WERI-Rb-1 (cell line): ENCODE measurements at regions not wholly inside any gene's neighbourhood (a gene's known extent, or its start where the extent isn't known, plus 50 kb on each side); places are given as distances from the start of the nearest gene placed in this dataset.
"Not testable (repeated sequence)": the region's sequence is repeated elsewhere in the genome, so short reads cannot be mapped to it uniquely, and the experiment has no call there.

Source experiments
- DNase-seq: peaks from one replicate; pipeline ENCODE4 v3.0.0-alpha.2; 2020
- H3K27ac ChIP-seq: fragments of 250-450 bp; sonication (Bioruptor Pico); 2 replicates; pipeline ENCODE4 v1.5.1; 2020; ENCODE audit warnings: mild to moderate bottlenecking, moderate library complexity
- H3K27me3 ChIP-seq: fragments of 250-450 bp; sonication (Bioruptor Pico); 2 replicates; pipeline ENCODE4 v1.5.1; 2021; ENCODE audit warnings: mild to moderate bottlenecking, low read depth, moderate library complexity; ENCODE audit not compliant: insufficient read depth, severe bottlenecking
- H3K36me3 ChIP-seq: fragments of 250-450 bp; sonication (Bioruptor Pico); 2 replicates; pipeline ENCODE4 v1.5.1; 2020; ENCODE audit warnings: mild to moderate bottlenecking, moderate library complexity
- H3K4me3 ChIP-seq: 2 replicates; pipeline ENCODE4 v1.5.1; 2011; ENCODE audit warnings: low read depth, mild to moderate bottlenecking, control low read depth, low read length
- H3K9me3 ChIP-seq: fragments of 250-450 bp; sonication (Bioruptor Pico); 2 replicates; pipeline ENCODE4 v1.5.1; 2021; ENCODE audit warnings: mild to moderate bottlenecking, moderate library complexity; ENCODE audit not compliant: severe bottlenecking
- TF ChIP-seq, protein P1 (sequence below): IDR thresholded peaks from 2 replicates; pipeline ENCODE4 v1.5.1; 2011; ENCODE audit warnings: low read depth, mild to moderate bottlenecking, control low read depth, inconsistent platforms, low read length

DNA sequence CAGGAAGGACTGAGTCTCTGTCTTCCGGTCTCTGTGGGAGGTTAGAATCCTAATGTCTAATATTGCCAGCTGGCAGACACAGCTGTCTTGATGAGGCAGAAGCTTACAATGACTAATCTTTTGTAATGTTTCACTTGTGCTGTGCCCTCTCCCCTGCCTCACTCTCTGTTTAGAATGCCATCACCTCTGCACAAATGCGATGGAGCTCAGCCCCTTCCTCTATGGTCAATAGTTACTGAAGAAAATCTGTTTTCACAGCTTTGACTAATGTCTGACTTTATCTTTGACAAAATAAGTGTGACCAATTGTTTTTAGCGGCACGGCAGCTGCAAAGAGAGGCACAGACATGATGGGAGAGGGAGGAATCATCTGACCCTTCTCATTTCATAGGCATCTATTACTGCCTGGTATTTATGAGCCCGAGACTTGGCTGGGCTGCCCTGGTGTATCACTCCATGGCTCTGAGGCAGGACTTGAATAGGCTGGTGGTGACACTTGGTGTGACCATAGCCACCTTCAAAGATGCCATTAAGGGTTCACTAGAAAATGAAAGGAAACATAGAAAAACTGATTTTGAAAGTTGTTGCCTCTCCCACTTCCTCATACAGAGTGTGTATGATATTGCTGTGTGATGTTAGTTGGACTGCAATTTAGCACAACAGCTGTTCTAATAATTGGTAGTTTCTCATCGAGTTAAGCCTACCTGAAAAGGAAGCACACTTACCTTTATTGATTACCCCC, 163.2 kb upstream of the NBPF11 start:
- H3K9me3 ChIP-seq, result peaks cover 11% of the 10 kb centered on the region
- TF ChIP-seq, protein P1, sequence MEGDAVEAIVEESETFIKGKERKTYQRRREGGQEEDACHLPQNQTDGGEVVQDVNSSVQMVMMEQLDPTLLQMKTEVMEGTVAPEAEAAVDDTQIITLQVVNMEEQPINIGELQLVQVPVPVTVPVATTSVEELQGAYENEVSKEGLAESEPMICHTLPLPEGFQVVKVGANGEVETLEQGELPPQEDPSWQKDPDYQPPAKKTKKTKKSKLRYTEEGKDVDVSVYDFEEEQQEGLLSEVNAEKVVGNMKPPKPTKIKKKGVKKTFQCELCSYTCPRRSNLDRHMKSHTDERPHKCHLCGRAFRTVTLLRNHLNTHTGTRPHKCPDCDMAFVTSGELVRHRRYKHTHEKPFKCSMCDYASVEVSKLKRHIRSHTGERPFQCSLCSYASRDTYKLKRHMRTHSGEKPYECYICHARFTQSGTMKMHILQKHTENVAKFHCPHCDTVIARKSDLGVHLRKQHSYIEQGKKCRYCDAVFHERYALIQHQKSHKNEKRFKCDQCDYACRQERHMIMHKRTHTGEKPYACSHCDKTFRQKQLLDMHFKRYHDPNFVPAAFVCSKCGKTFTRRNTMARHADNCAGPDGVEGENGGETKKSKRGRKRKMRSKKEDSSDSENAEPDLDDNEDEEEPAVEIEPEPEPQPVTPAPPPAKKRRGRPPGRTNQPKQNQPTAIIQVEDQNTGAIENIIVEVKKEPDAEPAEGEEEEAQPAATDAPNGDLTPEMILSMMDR, result no peak
- no peak for DNase-seq
- H3K36me3 ChIP-seq, result no peaks in the 10 kb centered on the region
- no peak overlapping the region for H3K4me3 ChIP-seq
- no peaks in the 10 kb centered on the region for H3K27me3 ChIP-seq
- no peak overlapping the region for H3K27ac ChIP-seq

DNA sequence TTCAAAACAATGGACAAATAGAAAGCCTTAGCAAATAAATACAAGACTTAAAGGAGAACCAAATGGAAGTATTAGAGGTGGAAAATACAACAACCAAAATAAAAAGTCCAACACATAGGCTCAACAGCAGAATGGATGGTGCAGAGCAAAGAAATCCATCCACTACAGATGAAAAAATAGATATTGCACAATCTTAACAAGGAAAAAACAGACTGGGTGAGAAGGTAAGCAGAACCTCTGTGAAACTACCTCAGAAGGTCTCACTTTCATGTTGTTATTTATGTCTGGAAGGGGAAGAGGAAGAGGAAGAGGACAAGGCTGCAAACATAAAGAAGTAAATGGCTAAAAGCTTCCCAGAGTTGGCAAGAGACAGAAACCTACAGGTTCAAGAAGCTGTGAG, 158.7 kb upstream of the NBPF11 start:
- no peak overlapping the region for H3K4me3 ChIP-seq
- H3K27me3 ChIP-seq, result peaks cover 5% of the 10 kb centered on the region
- H3K36me3 ChIP-seq, result no peaks in the 10 kb centered on the region
- TF ChIP-seq, protein P1, result no peak
- H3K27ac ChIP-seq, result no peak overlapping the region
- peaks cover 22% of the 10 kb centered on the region for H3K9me3 ChIP-seq
- no peak for DNase-seq

DNA sequence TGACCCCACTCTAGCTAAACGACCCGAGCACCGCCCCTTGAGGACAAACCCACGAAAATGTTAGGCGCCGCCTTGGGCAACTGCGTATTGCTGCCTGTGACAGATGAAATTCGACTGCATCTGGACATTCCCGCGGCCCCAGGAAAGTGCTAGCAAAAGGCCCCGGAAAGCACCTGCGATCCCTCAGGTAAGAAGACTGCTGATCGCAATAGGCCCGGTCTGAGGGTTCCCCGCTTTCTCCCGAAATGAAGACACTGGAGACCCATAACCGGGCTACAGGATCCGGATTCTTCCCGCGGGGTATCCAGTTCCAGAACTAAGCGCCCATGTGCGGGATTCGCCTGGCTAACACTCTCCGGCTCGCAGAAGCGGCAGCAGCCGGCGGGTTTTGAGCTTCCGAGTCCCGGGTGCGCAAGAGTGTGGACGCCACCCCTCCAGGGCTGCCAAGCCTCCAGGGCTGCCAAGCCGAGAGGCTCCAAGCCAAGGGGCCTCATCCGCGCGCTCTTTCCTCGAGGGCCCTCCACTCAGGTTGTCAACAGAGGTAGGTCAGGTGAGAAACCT, 157.9 kb upstream of the NBPF11 start:
- no peak overlapping the region for H3K4me3 ChIP-seq
- H3K27ac ChIP-seq, result no peak overlapping the region
- no peaks in the 10 kb centered on the region for H3K36me3 ChIP-seq
- TF ChIP-seq, protein P1, result no peak
- H3K27me3 ChIP-seq, result peaks cover 5% of the 10 kb centered on the region
- no peak for DNase-seq
- H3K9me3 ChIP-seq, result peaks cover 22% of the 10 kb centered on the region

DNA sequence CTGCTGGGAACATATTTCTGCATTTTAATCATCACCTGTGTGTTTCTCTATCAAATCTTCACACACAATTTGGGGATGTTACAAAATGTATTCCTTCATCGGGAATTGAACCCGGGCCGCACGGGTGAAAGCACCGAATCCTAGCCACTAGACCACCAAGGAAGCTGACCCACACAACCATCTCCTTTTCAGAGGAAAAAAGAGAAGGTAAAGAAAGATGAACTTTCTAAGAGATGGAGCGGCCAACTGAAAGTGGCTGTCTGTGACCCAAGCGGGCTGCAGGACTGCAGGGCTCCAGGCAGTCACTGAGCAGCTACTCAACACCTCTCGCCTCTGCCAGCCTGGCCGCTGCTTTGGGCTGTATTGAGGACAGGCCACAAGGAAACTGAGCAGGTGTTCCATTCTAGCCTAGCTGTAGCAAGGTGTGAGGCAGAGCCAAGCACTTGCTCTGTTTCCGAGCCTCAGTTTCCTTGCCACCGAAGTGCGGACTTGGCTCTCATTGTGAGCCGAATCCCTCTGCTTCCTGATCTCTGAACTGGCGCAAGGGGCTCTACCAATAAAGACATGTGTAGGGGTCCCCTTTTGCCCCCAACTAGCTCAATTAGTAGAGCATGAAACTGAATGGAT, 156.9 kb upstream of the NBPF11 start:
- H3K9me3 ChIP-seq, result peaks cover 26% of the 10 kb centered on the region
- TF ChIP-seq, protein P1, result no peak
- H3K27ac ChIP-seq, result no peak overlapping the region
- H3K36me3 ChIP-seq, result no peaks in the 10 kb centered on the region
- H3K27me3 ChIP-seq, result peaks cover 5% of the 10 kb centered on the region
- DNase-seq, result no peak
- H3K4me3 ChIP-seq, result no peak overlapping the region

DNA sequence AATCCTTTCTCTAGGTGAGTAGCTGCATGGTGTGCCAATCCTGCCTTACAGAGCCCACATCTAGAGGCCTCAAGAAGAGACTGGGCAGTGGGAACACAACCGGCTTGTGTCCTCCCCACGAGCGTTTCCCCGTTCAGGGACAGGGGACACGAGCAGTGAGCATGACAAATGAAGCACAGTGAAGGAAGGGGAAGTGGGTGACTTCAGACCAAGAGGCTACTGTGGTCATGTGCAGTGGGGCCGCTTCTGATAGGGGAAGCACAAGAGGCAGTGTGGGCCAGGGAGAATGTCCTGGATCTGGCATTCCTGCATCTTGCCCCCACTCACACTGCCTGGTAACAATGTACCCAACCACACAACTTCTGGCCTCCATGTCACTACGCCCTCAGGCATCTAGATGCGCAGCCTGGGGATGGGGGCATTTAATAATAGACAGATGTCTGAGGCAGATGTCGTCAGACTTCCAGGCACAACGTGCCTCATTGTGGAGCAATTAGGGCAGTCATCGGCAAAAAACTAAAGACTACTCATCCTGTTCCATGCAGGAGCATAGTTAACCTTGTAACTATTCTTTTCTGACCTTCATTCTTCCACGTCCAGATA, 155.6 kb upstream of the NBPF11 start:
- Histone ChIP-seq H3K27ac (no peak overlapping the region), H3K27me3 (peaks cover 5% of the 10 kb centered on the region), H3K4me3 (no peak overlapping the region), H3K9me3 (peaks cover 28% of the 10 kb centered on the region), H3K36me3 (no peaks in the 10 kb centered on the region)
- TF ChIP-seq, protein P1, result no peak
- no peak for DNase-seq

DNA sequence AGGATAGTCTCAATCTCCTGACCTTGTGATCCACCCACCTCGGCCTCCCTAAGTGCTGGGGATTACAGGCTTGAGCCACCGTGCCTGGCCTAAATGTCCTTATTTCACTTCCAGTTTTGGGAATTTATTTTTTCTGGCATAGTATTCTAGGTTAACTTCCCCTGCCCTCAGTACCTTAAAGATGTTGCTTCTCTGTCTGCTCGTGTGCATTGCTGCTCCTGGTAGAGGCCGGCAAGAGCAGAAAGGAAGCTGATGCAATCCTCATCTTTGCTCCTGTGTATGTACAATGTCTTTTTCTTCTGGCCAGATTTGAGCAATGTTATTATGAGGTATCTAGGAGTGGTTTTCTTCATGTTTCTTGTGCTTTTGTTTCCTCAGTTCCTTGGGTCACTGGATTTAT, 152.9 kb upstream of the NBPF11 start:
- H3K9me3 ChIP-seq, result peaks cover 20% of the 10 kb centered on the region
- not testable (repeated sequence) for H3K27ac ChIP-seq, H3K27me3 ChIP-seq, H3K36me3 ChIP-seq, H3K4me3 ChIP-seq, DNase-seq

DNA sequence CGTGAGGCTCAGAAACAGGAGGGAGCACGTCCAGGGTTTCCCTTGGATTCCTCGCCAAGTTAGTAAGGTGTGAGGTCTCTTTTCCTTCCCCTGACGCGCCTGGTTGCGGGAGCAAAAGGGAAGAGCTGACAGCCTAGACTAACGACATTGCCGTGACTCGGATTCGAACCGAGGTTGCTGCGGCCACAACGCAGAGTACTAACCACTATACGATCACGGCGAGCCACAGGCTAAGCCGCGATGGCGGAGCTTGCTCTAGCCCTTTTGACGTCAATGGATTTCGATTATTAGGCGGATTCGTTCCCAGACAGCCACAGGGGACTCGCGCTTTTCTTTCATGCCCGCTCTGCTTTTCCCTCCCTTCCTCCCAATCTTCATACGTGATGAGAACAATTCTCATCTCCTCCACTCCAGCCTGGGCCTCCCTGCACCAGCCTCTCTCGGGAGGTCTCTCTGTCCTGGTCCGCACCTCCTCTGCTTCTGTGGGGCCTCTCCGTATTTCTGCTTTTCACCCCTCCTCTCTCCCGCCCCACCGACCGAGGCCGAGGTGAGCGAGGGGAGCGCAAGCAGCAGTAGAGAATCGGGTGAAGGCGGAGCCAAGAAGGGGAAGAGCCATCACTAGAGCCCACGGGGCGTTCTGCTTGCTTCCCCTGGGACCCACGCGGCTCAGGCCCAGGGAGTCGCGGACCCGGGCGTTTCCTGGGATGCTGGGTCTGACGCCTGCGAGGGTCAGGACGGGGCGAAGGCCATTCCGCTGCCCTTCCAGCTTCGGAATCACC, 150.7 kb upstream of the NBPF11 start:
- H3K4me3 ChIP-seq, H3K36me3 ChIP-seq, H3K27ac ChIP-seq, H3K27me3 ChIP-seq: not testable (repeated sequence)
- peak; percentile 76 for DNase-seq
- H3K9me3 ChIP-seq, result peaks cover 12% of the 10 kb centered on the region

DNA sequence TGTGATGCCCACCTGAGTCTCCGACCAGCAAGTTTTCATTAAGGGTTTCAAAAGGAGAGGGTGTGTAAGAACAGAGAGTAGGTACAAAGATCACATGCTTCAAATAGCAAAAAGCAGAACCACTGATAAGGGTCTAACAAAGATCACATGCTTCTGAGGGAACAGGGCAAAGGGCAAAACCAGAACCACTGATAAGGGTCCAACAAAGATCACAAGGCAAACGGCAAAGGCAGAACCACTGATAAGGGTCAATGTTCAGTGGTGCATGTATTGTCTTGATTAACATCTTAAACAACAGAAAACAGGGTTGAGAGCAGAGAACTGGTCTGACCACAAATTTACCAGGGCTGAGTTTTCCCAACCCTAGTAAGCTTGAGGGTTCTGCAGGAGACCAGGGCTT, 145.8 kb upstream of the NBPF11 start:
- DNase-seq, H3K27ac ChIP-seq, H3K36me3 ChIP-seq, H3K4me3 ChIP-seq, H3K27me3 ChIP-seq: not testable (repeated sequence)
- H3K9me3 ChIP-seq, result peaks cover 26% of the 10 kb centered on the region
